ENCODE measurements at regions not wholly inside any gene's neighbourhood (a gene's known extent, or its start where the extent isn't known, plus 50 kb on each side); places are given as distances from the start of the nearest gene placed in this dataset.
A peak's percentile ranks its signal among the peaks of the same experiment; 100 is the strongest.

DNA sequence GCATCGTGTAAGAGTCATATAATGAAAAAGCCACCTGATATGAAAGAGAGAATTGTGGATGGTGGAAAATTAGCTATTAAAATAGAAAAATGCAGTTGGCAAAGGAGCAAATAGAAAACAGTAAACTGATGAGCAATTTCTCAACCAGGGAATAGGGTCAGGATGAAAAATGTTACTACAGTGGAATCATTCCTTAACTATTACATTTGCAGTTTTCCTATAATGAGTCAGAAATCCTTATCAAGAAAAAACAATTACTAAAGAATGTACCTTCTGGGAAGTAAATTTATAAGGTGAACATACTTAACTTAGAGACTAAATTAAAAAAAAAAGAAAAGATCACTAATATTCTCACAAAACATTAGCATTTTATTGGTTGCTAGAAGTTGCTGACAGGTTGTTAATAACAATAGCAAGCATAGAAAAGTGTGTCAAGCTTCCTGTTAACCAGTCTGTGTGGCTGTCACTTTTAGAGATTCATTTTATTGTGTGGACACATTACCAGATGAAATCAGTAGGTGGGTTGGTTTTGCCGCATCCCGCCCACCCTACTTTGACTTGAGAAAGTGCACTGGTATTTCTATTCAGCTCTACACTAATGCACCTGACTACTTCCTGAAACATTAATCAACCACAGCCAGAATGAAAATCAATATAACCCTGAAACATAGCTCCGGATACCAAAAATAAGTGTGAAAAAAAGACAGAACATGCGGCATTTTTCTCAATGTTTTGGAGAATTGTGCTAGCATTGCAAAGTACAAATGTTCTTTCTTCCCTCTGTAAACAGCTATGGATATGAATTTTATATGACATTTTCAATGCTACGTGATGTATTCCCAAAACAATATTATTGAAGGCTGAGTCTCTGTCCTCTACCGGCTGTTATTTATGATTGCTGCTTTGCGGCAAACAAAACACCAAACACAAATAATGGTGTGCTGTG is 576.7 kb downstream of the SLC16A7 start:
- Histone ChIP-seq H3K4me3 (ENCODE audit: low read length) (peak overlapping the region; percentile 36), H3K36me3 (ENCODE audit: control insufficient read depth, insufficient read depth, low read length, severe bottlenecking) (no peaks in the 10 kb centered on the region), H3K9me3 (ENCODE audit: control insufficient read depth, low read length) (no peaks in the 10 kb centered on the region), H3K4me1 (ENCODE audit: control insufficient read depth, insufficient read depth, low read length) (peaks cover 44% of the 10 kb centered on the region), H3K9ac (ENCODE audit: low read length) (no peak overlapping the region), H3K27me3 (replicated peaks; ENCODE audit: control insufficient read depth, insufficient read depth, low read length) (no peaks in the 10 kb centered on the region)
- peak; percentile 37 for DNase-seq (ENCODE audit: low read depth)

DNA sequence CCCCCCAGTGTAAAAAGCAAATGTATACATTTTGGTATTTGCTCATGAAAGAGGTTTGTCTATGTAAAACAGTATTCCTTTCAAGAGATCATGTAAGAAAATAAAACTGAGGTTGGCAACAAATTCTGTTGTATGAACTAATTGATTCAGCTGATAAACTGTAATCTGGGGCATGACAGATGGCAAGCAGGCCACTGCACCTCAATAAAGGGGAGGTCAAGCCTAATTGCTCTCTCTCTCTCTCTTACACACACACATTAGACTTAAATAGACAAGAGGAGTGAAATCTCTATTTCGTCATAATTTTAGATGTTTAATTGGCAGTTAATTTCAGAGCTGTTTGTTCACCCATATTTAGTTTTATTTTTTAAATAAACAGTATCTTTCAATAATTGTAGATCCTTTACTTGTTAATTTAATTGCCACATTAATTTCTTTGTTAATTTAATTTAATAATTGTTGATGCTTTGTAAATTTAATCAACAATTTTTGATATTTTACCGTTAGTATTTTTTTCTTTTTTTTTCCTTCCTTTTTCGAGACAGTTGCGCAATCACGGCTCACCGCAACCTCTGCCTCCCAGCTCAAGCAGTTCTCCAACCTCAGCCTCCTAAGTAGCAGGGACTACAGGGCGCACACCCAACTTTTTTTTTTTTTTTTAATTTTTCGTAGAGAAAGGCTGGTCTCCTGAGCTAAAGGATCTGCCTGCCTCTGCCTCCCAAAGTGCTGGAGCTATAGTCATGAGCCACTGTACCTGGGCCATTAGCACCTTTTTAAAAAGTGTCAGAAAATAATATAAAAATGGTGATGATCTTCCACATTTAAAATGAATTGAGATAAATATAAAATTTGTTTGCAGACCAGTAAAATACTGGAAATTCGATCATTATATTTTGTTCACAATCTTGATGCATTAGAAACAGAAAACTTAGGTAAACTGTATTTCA is 577.7 kb downstream of the SLC16A7 start:
- H3K4me3 ChIP-seq (ENCODE audit: low read length): no peak overlapping the region
- H3K9ac ChIP-seq (ENCODE audit: low read length): no peak overlapping the region
- no peaks in the 10 kb centered on the region for H3K36me3 ChIP-seq (ENCODE audit: control insufficient read depth, insufficient read depth, low read length, severe bottlenecking)
- peaks cover 44% of the 10 kb centered on the region for H3K4me1 ChIP-seq (ENCODE audit: control insufficient read depth, insufficient read depth, low read length)
- DNase-seq (ENCODE audit: low read depth): no peak
- H3K27me3 ChIP-seq (replicated peaks; ENCODE audit: control insufficient read depth, insufficient read depth, low read length): no peaks in the 10 kb centered on the region
- no peaks in the 10 kb centered on the region for H3K9me3 ChIP-seq (ENCODE audit: control insufficient read depth, low read length)

- peaks cover 44% of the 10 kb centered on the region for H3K4me1 ChIP-seq (ENCODE audit: control insufficient read depth, insufficient read depth, low read length)
- peak; percentile 39 for DNase-seq (ENCODE audit: low read depth)
Observed at GRCh38 chr12:60174476-60174875, 578.6 kb downstream of the SLC16A7 start.

DNA sequence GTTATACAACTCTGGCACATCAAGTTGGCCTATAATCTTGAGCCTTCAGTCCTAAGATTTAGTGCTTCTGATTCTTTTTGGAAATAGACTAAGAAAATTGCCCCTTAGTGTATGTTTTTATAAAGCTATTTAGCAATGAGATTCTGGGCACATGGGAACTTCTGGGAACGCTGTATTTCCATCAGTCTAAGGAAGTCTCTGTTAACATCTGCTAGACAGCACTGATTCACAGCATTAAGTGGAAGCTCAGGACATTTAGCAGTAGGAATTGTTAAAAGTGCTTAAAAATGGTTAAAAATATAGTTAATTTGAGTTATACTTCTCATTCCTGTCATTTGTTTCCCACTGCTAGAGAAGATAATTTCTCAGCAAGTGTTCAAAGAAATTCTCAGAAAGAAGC is 579.1 kb downstream of the SLC16A7 start:
- H3K9me3 ChIP-seq (ENCODE audit: control insufficient read depth, low read length): no peaks in the 10 kb centered on the region
- no peaks in the 10 kb centered on the region for H3K27me3 ChIP-seq (replicated peaks; ENCODE audit: control insufficient read depth, insufficient read depth, low read length)
- H3K9ac ChIP-seq (ENCODE audit: low read length): peak overlapping the region; percentile 14
- no peak overlapping the region for H3K4me3 ChIP-seq (ENCODE audit: low read length)
- H3K36me3 ChIP-seq (ENCODE audit: control insufficient read depth, insufficient read depth, low read length, severe bottlenecking): no peaks in the 10 kb centered on the region
- H3K4me1 ChIP-seq (ENCODE audit: control insufficient read depth, insufficient read depth, low read length): peaks cover 44% of the 10 kb centered on the region
- DNase-seq (ENCODE audit: low read depth): peak; percentile 44

More at GRCh38 chr12:60174476-60174875, 578.6 kb downstream of the SLC16A7 start:
- no peak overlapping the region for H3K4me3 ChIP-seq (ENCODE audit: low read length)
- no peaks in the 10 kb centered on the region for H3K9me3 ChIP-seq (ENCODE audit: control insufficient read depth, low read length)
- peak overlapping the region; percentile 14 for H3K9ac ChIP-seq (ENCODE audit: low read length)
- no peaks in the 10 kb centered on the region for H3K27me3 ChIP-seq (replicated peaks; ENCODE audit: control insufficient read depth, insufficient read depth, low read length)
- H3K36me3 ChIP-seq (ENCODE audit: control insufficient read depth, insufficient read depth, low read length, severe bottlenecking): no peaks in the 10 kb centered on the region

GRCh38 chr12:60176891-60177290 is 581.1 kb downstream of the SLC16A7 start:
- Histone ChIP-seq H3K36me3 (ENCODE audit: control insufficient read depth, insufficient read depth, low read length, severe bottlenecking) (no peaks in the 10 kb centered on the region), H3K4me1 (ENCODE audit: control insufficient read depth, insufficient read depth, low read length) (peaks cover 37% of the 10 kb centered on the region), H3K9me3 (ENCODE audit: control insufficient read depth, low read length) (no peaks in the 10 kb centered on the region), H3K27me3 (replicated peaks; ENCODE audit: control insufficient read depth, insufficient read depth, low read length) (no peaks in the 10 kb centered on the region), H3K9ac (ENCODE audit: low read length) (no peak overlapping the region), H3K4me3 (ENCODE audit: low read length) (no peak overlapping the region)
- no peak for DNase-seq (ENCODE audit: low read depth)

DNA sequence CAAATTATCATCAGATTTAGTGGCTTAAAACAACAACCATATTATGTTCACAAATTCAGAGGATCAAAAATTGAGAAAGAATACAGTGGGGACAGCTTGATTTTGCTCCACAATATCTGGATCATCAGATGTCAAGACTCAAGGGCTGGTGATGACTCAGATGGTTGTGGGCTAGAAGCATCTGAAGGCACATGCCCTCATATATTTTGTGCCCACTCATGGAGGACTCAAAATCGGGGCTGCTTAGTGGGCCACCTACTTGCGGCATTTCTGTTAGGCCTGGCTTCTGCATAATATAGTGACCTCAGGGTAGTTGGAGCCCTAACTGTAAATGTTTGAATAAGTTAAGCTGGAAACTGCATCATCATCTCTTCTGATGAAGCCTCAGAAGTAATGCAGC is 584.5 kb downstream of the SLC16A7 start:
- DNase-seq (ENCODE audit: low read depth): no peak

GRCh38 chr12:60182354-60182753 is 586.5 kb downstream of the SLC16A7 start:
- no peaks in the 10 kb centered on the region for H3K9me3 ChIP-seq (ENCODE audit: control insufficient read depth, low read length)
- no peaks in the 10 kb centered on the region for H3K4me1 ChIP-seq (ENCODE audit: control insufficient read depth, insufficient read depth, low read length)
- H3K9ac ChIP-seq (ENCODE audit: low read length): no peak overlapping the region
- no peaks in the 10 kb centered on the region for H3K36me3 ChIP-seq (ENCODE audit: control insufficient read depth, insufficient read depth, low read length, severe bottlenecking)
- no peak overlapping the region for H3K4me3 ChIP-seq (ENCODE audit: low read length)
- no peak for DNase-seq (ENCODE audit: low read depth)
- no peaks in the 10 kb centered on the region for H3K27me3 ChIP-seq (replicated peaks; ENCODE audit: control insufficient read depth, insufficient read depth, low read length)

More for the DNA sequence above, 584.5 kb downstream of the SLC16A7 start:
- no peak overlapping the region for H3K9ac ChIP-seq (ENCODE audit: low read length)
- H3K4me1 ChIP-seq (ENCODE audit: control insufficient read depth, insufficient read depth, low read length): peaks cover 7% of the 10 kb centered on the region
- no peaks in the 10 kb centered on the region for H3K9me3 ChIP-seq (ENCODE audit: control insufficient read depth, low read length)
- no peaks in the 10 kb centered on the region for H3K36me3 ChIP-seq (ENCODE audit: control insufficient read depth, insufficient read depth, low read length, severe bottlenecking)
- H3K27me3 ChIP-seq (replicated peaks; ENCODE audit: control insufficient read depth, insufficient read depth, low read length): no peaks in the 10 kb centered on the region
- H3K4me3 ChIP-seq (ENCODE audit: low read length): no peak overlapping the region

GRCh38 chr12:60184096-60184495 is 588.3 kb downstream of the SLC16A7 start:
- DNase-seq (ENCODE audit: low read depth): no peak
- Histone ChIP-seq H3K27me3 (replicated peaks; ENCODE audit: control insufficient read depth, insufficient read depth, low read length) (no peaks in the 10 kb centered on the region), H3K36me3 (ENCODE audit: control insufficient read depth, insufficient read depth, low read length, severe bottlenecking) (no peaks in the 10 kb centered on the region), H3K9me3 (ENCODE audit: control insufficient read depth, low read length) (no peaks in the 10 kb centered on the region), H3K4me3 (ENCODE audit: low read length) (no peak overlapping the region), H3K4me1 (ENCODE audit: control insufficient read depth, insufficient read depth, low read length) (no peaks in the 10 kb centered on the region), H3K9ac (ENCODE audit: low read length) (no peak overlapping the region)

DNA sequence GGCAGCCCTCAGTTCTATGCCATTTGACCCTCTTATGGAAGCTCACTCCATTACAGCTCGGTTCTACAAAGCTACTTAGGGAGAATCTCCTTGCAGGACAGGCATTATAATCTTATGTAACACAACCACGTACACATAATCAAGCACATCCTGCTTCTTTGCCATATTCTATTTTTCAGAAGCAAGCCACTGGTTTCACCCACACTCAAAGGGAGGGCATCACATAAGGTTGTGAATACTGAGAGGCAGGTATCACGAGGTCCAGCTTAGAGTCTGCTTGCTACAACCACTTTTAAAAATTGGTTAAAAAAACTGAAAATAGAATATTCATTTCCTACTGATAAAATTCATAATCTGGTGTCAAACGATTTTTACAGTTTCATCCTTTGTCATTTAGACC is 589.2 kb downstream of the SLC16A7 start:
- no peak for DNase-seq (ENCODE audit: low read depth)
- no peaks in the 10 kb centered on the region for H3K9me3 ChIP-seq (ENCODE audit: control insufficient read depth, low read length)
- no peaks in the 10 kb centered on the region for H3K27me3 ChIP-seq (replicated peaks; ENCODE audit: control insufficient read depth, insufficient read depth, low read length)
- H3K36me3 ChIP-seq (ENCODE audit: control insufficient read depth, insufficient read depth, low read length, severe bottlenecking): no peaks in the 10 kb centered on the region
- H3K4me3 ChIP-seq (ENCODE audit: low read length): no peak overlapping the region
- H3K4me1 ChIP-seq (ENCODE audit: control insufficient read depth, insufficient read depth, low read length): no peaks in the 10 kb centered on the region
- H3K9ac ChIP-seq (ENCODE audit: low read length): no peak overlapping the region

DNA sequence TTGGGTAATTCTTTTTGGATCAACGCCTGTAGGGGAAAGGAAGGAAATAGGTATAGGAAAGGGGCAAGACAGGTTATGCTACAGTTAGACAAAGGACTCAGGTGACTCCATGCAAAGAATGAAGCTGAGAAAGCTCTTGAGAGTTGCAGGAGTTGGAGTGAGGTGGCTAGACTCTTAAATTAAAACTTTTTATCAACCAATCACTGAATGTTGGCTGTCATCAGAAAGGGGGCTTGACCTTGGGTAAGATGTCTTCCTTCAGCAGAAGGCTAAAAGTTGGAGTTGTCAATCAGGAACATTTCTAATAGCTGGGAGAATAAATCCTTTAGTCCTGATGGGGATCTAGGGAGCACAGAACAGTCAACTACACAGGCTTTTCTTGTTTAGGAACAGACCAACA is 595.4 kb downstream of the SLC16A7 start:
- H3K9me3 ChIP-seq (ENCODE audit: control insufficient read depth, low read length): peaks cover 3% of the 10 kb centered on the region
- no peak overlapping the region for H3K9ac ChIP-seq (ENCODE audit: low read length)
- H3K36me3 ChIP-seq (ENCODE audit: control insufficient read depth, insufficient read depth, low read length, severe bottlenecking): no peaks in the 10 kb centered on the region
- no peak overlapping the region for H3K4me3 ChIP-seq (ENCODE audit: low read length)
- peaks cover 11% of the 10 kb centered on the region for H3K4me1 ChIP-seq (ENCODE audit: control insufficient read depth, insufficient read depth, low read length)
- DNase-seq (ENCODE audit: low read depth): no peak
- no peaks in the 10 kb centered on the region for H3K27me3 ChIP-seq (replicated peaks; ENCODE audit: control insufficient read depth, insufficient read depth, low read length)

Data from adipocyte (in vitro differentiated cells).